Neural cell (in vitro differentiated cells): ENCODE measurements at regions not wholly inside any gene's neighbourhood (a gene's known extent, or its start where the extent isn't known, plus 50 kb on each side); places are given as distances from the start of the nearest gene placed in this dataset.

ENCODE experiments used
- CTCF ChIP-seq: fragments of 450-650 bp; IDR thresholded peaks from 2 replicates; pipeline ENCODE4 v1.5.1; 2014; ENCODE audit warnings: antibody characterized with exemption, mild to moderate bottlenecking, moderate library complexity; ENCODE audit not compliant: poor library complexity, severe bottlenecking
- EP300 ChIP-seq: fragments of 450-650 bp; conservative IDR thresholded peaks from 2 replicates; pipeline ENCODE4 v1.6.1; 2014; ENCODE audit warnings: antibody characterized with exemption, mild to moderate bottlenecking, moderate library complexity; ENCODE audit not compliant: poor library complexity, severe bottlenecking
- RAD21 ChIP-seq: fragments of 450-650 bp; conservative IDR thresholded peaks from 2 replicates; pipeline ENCODE4 v1.6.1; 2014; ENCODE audit warnings: antibody characterized with exemption, mild to moderate bottlenecking, moderate library complexity

- no peak for TF ChIP-seq RAD21
- TF ChIP-seq EP300: no peak
- TF ChIP-seq CTCF: no peak
Measured at GRCh38 chr1:9421533-9421873, 117.8 kb upstream of the SLC25A33 start.
